ENCODE measurements at regions not wholly inside any gene's neighbourhood (a gene's known extent, or its start where the extent isn't known, plus 50 kb on each side); places are given as distances from the start of the nearest gene placed in this dataset.
"Not testable (repeated sequence)": the region's sequence is repeated elsewhere in the genome, so short reads cannot be mapped to it uniquely, and the experiment has no call there.

DNA sequence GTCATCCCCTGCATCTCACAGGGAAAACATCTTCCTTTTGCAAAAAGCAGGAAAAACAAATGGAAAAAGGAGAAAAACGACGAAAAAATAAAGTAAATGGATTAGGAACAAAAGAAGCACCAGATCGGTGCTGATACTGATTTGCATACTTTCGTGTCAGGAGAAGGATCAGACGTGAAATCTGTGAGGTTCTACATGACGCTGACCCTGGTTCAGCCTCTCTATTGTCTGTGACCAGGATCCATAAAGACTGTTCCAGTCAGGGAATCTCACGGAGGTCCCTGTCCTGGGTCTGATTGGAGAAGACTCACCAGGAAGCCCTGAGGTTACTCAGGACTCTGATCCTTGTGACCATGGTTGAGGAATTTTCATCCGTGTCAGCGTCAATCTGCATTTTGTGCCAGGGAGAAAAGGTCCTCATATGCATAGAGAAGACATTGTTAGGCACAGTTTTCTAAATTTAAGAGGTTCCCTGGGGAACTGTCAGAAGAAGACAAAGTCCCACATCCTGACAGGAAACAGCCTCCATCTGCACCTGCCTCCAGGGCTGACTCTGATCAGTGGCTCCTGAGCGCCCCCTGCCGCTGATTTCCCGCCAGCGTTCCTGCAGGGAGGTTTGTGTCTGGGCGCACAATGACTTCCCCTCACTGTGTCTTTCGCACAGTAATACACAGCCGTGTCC is 808.2 kb downstream of the TMEM121 start:
- not testable (repeated sequence) for H3K27me3 ChIP-seq (ENCODE audit: insufficient read depth, poor library complexity, severe bottlenecking); H3K4me3 ChIP-seq (replicated peaks; ENCODE audit: insufficient read depth, low read length); H3K27ac ChIP-seq (replicated peaks)
- TF ChIP-seq CTCF (IDR thresholded peaks at IDR 0.05; ENCODE audit: insufficient read depth, low read length) (peak; percentile 13), SPI1 (IDR thresholded peaks at IDR 0.05; ENCODE audit: borderline replicate concordance, low read depth) (peak; percentile 42; the same call in 1 of the 2 replicates)
- DNase-seq (ENCODE audit: low read depth in 1 of 2, low spot score in 1 of 2) = peak in 1 of 2 experiments; percentile 71

GRCh38 chr14:106335110-106335429 is 808.7 kb downstream of the TMEM121 start:
- H3K27me3 ChIP-seq (ENCODE audit: insufficient read depth, poor library complexity, severe bottlenecking); H3K4me3 ChIP-seq (replicated peaks; ENCODE audit: insufficient read depth, low read length); DNase-seq (ENCODE audit: low read depth in 1 of 2, low spot score in 1 of 2); H3K27ac ChIP-seq (replicated peaks): not testable (repeated sequence)

- not testable (repeated sequence) for H3K27ac ChIP-seq (replicated peaks); H3K27me3 ChIP-seq (ENCODE audit: insufficient read depth, poor library complexity, severe bottlenecking); DNase-seq (ENCODE audit: low read depth in 1 of 2, low spot score in 1 of 2); H3K4me3 ChIP-seq (replicated peaks; ENCODE audit: insufficient read depth, low read length)
Observed at GRCh38 chr14:106338775-106339174, 812.4 kb downstream of the TMEM121 start.

DNA sequence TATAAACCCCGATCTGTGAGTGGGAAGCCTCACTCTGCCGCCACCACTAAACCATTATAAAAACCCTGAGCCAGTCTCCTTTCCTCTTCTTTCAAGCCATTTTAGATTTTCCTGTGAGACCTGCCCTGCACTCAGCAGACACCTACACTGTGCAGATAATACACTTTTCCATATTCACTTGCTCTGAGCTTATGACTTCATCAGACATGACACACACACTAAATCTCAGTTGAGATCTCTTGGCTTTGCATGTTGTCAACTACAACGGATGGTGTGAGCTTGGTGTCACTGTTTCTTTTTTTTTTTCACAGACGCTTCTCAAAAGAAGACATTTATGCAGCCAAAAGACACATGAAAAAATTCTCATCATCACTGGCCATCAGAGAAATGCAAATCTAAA is 814.3 kb downstream of the TMEM121 start:
- not testable (repeated sequence) for DNase-seq (ENCODE audit: low read depth in 1 of 2, low spot score in 1 of 2); H3K27me3 ChIP-seq (ENCODE audit: insufficient read depth, poor library complexity, severe bottlenecking)

GRCh38 chr14:106341161-106341560 is 814.8 kb downstream of the TMEM121 start:
- H3K4me3 ChIP-seq (replicated peaks; ENCODE audit: insufficient read depth, low read length); H3K27ac ChIP-seq (replicated peaks); H3K27me3 ChIP-seq (ENCODE audit: insufficient read depth, poor library complexity, severe bottlenecking); DNase-seq (ENCODE audit: low read depth in 1 of 2, low spot score in 1 of 2): not testable (repeated sequence)

More for the DNA sequence above, 814.3 kb downstream of the TMEM121 start:
- H3K4me3 ChIP-seq (replicated peaks; ENCODE audit: insufficient read depth, low read length); H3K27ac ChIP-seq (replicated peaks): not testable (repeated sequence)

DNA sequence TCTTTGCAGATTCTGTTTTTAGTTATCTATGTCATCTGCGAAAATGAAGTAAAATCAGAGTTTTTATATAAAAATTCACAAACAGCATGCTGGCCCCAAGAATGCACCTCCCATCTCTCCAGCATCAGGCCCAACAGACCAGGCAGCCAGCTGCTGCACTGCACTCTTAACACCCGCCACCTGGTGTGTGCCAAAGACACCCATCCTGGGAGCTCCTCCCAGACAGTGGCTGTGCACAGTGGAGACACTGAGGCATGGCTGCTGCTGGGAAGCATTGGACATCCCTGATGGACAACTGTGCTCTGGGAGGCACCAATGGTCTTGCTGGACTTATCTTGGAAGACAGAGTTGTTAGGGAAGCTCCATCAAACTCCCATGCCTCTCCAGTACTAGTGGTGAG is 817.2 kb downstream of the TMEM121 start:
- TF ChIP-seq GABPA (IDR thresholded peaks at IDR 0.05; ENCODE audit: low read depth) (no peak), REST (IDR thresholded peaks at IDR 0.05; ENCODE audit: insufficient replicate concordance, low read depth) (no peak), SPI1 (IDR thresholded peaks at IDR 0.05; ENCODE audit: borderline replicate concordance, low read depth) (no peak)
- Histone ChIP-seq H3K27me3 (ENCODE audit: insufficient read depth, poor library complexity, severe bottlenecking) (peaks cover 6% of the 10 kb centered on the region), H3K27ac (replicated peaks) (no peak overlapping the region), H3K4me3 (replicated peaks; ENCODE audit: insufficient read depth, low read length) (no peak overlapping the region)
- no peak for DNase-seq (ENCODE audit: low read depth in 1 of 2, low spot score in 1 of 2)

DNA sequence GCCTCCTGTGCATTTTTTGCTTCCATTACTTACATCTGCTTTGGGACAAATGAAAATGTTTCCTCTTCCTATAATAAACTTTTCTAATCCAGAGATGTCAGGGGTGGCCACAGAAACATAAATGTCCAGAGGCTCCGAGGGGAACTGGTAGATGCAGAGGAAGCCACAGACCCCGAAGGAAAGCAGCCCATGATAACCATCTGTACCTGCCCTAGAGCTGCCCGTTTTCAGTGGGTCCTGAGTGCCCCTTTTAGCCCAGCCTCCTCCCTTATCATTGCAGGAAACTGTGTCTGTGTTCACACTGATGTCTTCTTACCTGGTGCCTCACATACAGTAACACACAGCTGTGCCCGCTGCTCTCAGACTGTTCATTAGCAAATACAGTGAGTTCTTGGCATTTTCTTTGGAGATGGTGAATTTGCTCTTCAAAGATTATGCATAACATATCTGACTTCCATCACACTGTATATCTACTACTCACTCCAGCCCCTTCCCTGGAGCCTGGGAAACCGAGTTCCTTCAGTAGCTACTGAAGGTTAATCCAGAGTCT is 817.8 kb downstream of the TMEM121 start:
- not testable (repeated sequence) for H3K27me3 ChIP-seq (ENCODE audit: insufficient read depth, poor library complexity, severe bottlenecking); DNase-seq (ENCODE audit: low read depth in 1 of 2, low spot score in 1 of 2); H3K27ac ChIP-seq (replicated peaks); H3K4me3 ChIP-seq (replicated peaks; ENCODE audit: insufficient read depth, low read length)

GRCh38 chr14:106344791-106345479 is 818.6 kb downstream of the TMEM121 start:
- not testable (repeated sequence) for DNase-seq (ENCODE audit: low read depth in 1 of 2, low spot score in 1 of 2); H3K27me3 ChIP-seq (ENCODE audit: insufficient read depth, poor library complexity, severe bottlenecking); H3K4me3 ChIP-seq (replicated peaks; ENCODE audit: insufficient read depth, low read length); H3K27ac ChIP-seq (replicated peaks)
